ENCODE measurements at regions not wholly inside any gene's neighbourhood (a gene's known extent, or its start where the extent isn't known, plus 50 kb on each side); places are given as distances from the start of the nearest gene placed in this dataset.

DNA sequence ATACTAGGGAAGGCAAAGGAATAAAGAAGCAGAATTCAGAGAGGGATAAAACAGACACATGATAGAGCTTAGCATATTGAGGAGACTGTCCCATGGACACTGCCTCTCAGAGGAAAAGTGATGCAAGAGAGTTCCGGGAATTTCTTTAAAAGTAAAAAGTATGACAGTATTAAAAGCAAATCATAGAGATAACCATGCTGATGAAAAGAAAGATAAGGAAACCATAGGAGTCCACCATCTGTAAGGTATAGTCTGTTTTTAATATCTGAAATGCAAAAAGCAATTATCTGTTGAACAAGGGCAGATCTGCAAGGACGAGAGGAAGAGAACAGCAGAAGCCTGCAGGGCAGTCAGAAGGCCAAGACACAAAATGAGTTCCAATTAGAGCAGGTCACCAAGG lies 495.9 kb upstream of the GOLIM4 start:
- Histone ChIP-seq H3K79me2 (ENCODE audit: insufficient read depth) (no peaks in the 10 kb centered on the region), H2AFZ (ENCODE audit: low read depth) (no peak overlapping the region), H3K9me3 (no peaks in the 10 kb centered on the region), H3K4me3 (ENCODE audit: low read depth in 2 of 2, low read length in 1 of 2) (no peak overlapping the region), H3K27me3 (ENCODE audit: insufficient read depth) (no peaks in the 10 kb centered on the region), H3K36me3 (replicated peaks in 1 of 2; ENCODE audit: control insufficient read depth in 1 of 2, insufficient read depth in 2 of 2, low read length in 1 of 2) (no peaks in the 10 kb centered on the region), H4K20me1 (ENCODE audit: insufficient read depth) (no peaks in the 10 kb centered on the region), H3K4me1 (ENCODE audit: control insufficient read depth in 1 of 2, insufficient read depth in 2 of 2, low read depth in 1 of 2, low read length in 1 of 2) (peaks cover 0 to 3% of the 10 kb centered on the region in 2 experiments; a peak in 2 of 4 replicates), H3K9ac (no peak overlapping the region), H3K9me2 (no peaks in the 10 kb centered on the region), H3K4me2 (no peak overlapping the region), H3F3A (replicated peaks; ENCODE audit: insufficient read depth) (no peaks in the 10 kb centered on the region), H3K27ac (ENCODE audit: low read depth in 2 of 2, low read length in 1 of 2) (peak overlapping the region in 1 of 2 experiments; percentile 60; a peak in 2 of 4 replicates)
- TF ChIP-seq RCOR1 (IDR thresholded peaks at IDR 0.05; ENCODE audit: low read length) (peak; percentile 47; the same call in 1 of the 2 replicates), FOSL2 (IDR thresholded peaks at IDR 0.05; ENCODE audit: borderline replicate concordance, low read depth) (no peak), MXI1 (IDR thresholded peaks at IDR 0.05; ENCODE audit: low read depth, low read length) (peak; percentile 31; the same call in 1 of the 2 replicates), EP300 (IDR thresholded peaks at IDR 0.05; ENCODE audit: borderline replicate concordance in 1 of 2, low read depth in 1 of 2, low read length in 1 of 2) (peak in 1 of 2 experiments; percentile 58; a peak in 1 of 4 replicates), CHD2 (IDR thresholded peaks at IDR 0.05; ENCODE audit: low read length, partially characterized antibody) (peak; percentile 32)
- TF ChIP-seq, protein P1, sequence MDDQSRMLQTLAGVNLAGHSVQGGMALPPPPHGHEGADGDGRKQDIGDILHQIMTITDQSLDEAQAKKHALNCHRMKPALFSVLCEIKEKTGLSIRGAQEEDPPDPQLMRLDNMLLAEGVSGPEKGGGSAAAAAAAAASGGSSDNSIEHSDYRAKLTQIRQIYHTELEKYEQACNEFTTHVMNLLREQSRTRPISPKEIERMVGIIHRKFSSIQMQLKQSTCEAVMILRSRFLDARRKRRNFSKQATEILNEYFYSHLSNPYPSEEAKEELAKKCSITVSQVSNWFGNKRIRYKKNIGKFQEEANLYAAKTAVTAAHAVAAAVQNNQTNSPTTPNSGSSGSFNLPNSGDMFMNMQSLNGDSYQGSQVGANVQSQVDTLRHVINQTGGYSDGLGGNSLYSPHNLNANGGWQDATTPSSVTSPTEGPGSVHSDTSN (IDR thresholded peaks at IDR 0.05), result no peak
- no peak for DNase-seq
- CTCF ChIA-PET, result no interaction called here
- POLR2A ChIA-PET, result no interaction called here
- WGBS (ENCODE audit: low lambda C conversion rate), result 13% methylated on average over 2 of the region's 2 CpGs

DNA sequence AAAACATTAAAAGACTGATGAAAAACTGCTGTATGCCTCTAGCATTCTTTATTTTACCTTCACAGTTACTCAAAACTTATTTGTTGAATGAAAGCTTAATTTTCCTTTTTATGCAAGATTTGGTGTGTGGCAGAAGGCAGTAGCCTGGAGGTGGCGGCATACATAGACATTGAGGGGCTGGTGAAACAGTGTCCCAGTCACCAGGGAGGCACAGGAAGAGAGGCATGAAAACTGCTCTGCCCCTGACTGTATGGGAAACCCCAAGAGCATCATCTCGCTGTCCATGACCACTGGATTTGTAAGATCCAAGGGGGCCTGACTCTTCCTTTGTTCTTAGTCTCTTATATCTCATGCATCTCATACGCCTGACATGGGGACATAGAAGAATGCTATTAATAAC lies 493.7 kb upstream of the GOLIM4 start:
- Histone ChIP-seq H3K9me2 (no peaks in the 10 kb centered on the region), H2AFZ (ENCODE audit: low read depth) (no peak overlapping the region), H3K9ac (no peak overlapping the region), H4K20me1 (ENCODE audit: insufficient read depth) (no peaks in the 10 kb centered on the region), H3F3A (replicated peaks; ENCODE audit: insufficient read depth) (no peaks in the 10 kb centered on the region), H3K27ac (ENCODE audit: low read depth in 2 of 2, low read length in 1 of 2) (no peak overlapping the region), H3K4me2 (no peak overlapping the region), H3K4me3 (ENCODE audit: low read depth in 2 of 2, low read length in 1 of 2) (no peak overlapping the region), H3K4me1 (ENCODE audit: control insufficient read depth in 1 of 2, insufficient read depth in 2 of 2, low read depth in 1 of 2, low read length in 1 of 2) (peaks cover 0 to 3% of the 10 kb centered on the region in 2 experiments; a peak in 2 of 4 replicates), H3K9me3 (no peaks in the 10 kb centered on the region), H3K27me3 (ENCODE audit: insufficient read depth) (no peaks in the 10 kb centered on the region), H3K79me2 (ENCODE audit: insufficient read depth) (no peaks in the 10 kb centered on the region), H3K36me3 (replicated peaks in 1 of 2; ENCODE audit: control insufficient read depth in 1 of 2, insufficient read depth in 2 of 2, low read length in 1 of 2) (no peaks in the 10 kb centered on the region)
- ChIA-PET CTCF (interaction anchor here (0.5 to 1.4 kb wide), 5 partner anchors 31 to 1080 kb away, joined by 3 to 4 read pairs (median 3); no protein-coding TSS in a partner anchor), POLR2A (no interaction called here)
- no peak for DNase-seq
- WGBS (ENCODE audit: low lambda C conversion rate), result 65% methylated on average over 3 of the region's 3 CpGs
- TF ChIP-seq MEF2A (IDR thresholded peaks at IDR 0.05; ENCODE audit: borderline replicate concordance, low read depth), result no peak
- no peak for TF ChIP-seq TCF12 (IDR thresholded peaks at IDR 0.05)
- no peak for TF ChIP-seq CHD2 (IDR thresholded peaks at IDR 0.05; ENCODE audit: low read length, partially characterized antibody)
- TF ChIP-seq FOSL2 (IDR thresholded peaks at IDR 0.05; ENCODE audit: borderline replicate concordance, low read depth), result no peak
- no peak for TF ChIP-seq NFIC (IDR thresholded peaks at IDR 0.05; ENCODE audit: borderline replicate concordance)
- no peak for TF ChIP-seq TEAD4 (IDR thresholded peaks at IDR 0.05; ENCODE audit: borderline replicate concordance, insufficient read depth)

DNA sequence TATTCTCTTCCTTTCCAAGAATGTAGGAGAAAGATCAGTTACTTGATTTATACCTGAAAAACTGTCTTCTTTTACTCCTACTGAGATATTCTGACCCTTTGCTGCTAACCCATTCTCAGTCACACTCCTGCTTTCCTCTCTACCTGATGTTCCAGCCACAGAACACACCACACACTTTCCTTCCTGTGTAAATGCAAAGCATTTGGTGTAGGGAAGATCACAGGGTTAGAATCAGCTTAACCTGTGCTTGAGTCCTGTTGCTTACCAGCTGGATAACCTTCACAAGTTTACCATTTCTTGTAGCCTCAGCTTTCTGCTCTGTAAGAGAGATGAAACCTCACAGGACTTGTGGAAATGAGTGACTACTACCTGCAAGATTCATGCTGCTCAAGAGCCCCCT lies 489.8 kb upstream of the GOLIM4 start:
- ChIA-PET POLR2A (no interaction called here), CTCF (interaction anchor here (1.2 kb wide), 1 partner anchor 10 kb away, joined by 3 read pairs; no protein-coding TSS in a partner anchor)
- Histone ChIP-seq H3K9me3 (no peaks in the 10 kb centered on the region; the same call in 1 of the 2 replicates), H3K36me3 (replicated peaks in 1 of 2; ENCODE audit: control insufficient read depth in 1 of 2, insufficient read depth in 2 of 2, low read length in 1 of 2) (no peaks in the 10 kb centered on the region), H3K79me2 (ENCODE audit: insufficient read depth) (no peaks in the 10 kb centered on the region), H3K4me2 (no peak overlapping the region), H3F3A (replicated peaks; ENCODE audit: insufficient read depth) (no peaks in the 10 kb centered on the region), H4K20me1 (ENCODE audit: insufficient read depth) (no peaks in the 10 kb centered on the region), H3K9me2 (no peaks in the 10 kb centered on the region), H3K4me1 (ENCODE audit: control insufficient read depth in 1 of 2, insufficient read depth in 2 of 2, low read depth in 1 of 2, low read length in 1 of 2) (no peaks in the 10 kb centered on the region; a peak in 1 of 4 replicates), H3K4me3 (ENCODE audit: low read depth in 2 of 2, low read length in 1 of 2) (no peak overlapping the region), H3K27ac (ENCODE audit: low read depth in 2 of 2, low read length in 1 of 2) (no peak overlapping the region), H2AFZ (ENCODE audit: low read depth) (no peak overlapping the region), H3K27me3 (ENCODE audit: insufficient read depth) (no peaks in the 10 kb centered on the region), H3K9ac (no peak overlapping the region)
- DNase-seq, result no peak
- TF ChIP-seq GABPA (IDR thresholded peaks at IDR 0.05; ENCODE audit: low read depth), result no peak
- no peak for TF ChIP-seq YY1 (IDR thresholded peaks at IDR 0.05; ENCODE audit: low read depth)
- TF ChIP-seq, protein P2, sequence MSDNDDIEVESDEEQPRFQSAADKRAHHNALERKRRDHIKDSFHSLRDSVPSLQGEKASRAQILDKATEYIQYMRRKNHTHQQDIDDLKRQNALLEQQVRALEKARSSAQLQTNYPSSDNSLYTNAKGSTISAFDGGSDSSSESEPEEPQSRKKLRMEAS (IDR thresholded peaks at IDR 0.05; ENCODE audit: low read depth), result no peak
- TF ChIP-seq MEF2A (IDR thresholded peaks at IDR 0.05; ENCODE audit: borderline replicate concordance, low read depth), result no peak
- no peak for TF ChIP-seq RFX5 (IDR thresholded peaks at IDR 0.05; ENCODE audit: low read length)
- no peak for TF ChIP-seq RAD21 (IDR thresholded peaks at IDR 0.05; ENCODE audit: low read length)
- TF ChIP-seq, protein P3, sequence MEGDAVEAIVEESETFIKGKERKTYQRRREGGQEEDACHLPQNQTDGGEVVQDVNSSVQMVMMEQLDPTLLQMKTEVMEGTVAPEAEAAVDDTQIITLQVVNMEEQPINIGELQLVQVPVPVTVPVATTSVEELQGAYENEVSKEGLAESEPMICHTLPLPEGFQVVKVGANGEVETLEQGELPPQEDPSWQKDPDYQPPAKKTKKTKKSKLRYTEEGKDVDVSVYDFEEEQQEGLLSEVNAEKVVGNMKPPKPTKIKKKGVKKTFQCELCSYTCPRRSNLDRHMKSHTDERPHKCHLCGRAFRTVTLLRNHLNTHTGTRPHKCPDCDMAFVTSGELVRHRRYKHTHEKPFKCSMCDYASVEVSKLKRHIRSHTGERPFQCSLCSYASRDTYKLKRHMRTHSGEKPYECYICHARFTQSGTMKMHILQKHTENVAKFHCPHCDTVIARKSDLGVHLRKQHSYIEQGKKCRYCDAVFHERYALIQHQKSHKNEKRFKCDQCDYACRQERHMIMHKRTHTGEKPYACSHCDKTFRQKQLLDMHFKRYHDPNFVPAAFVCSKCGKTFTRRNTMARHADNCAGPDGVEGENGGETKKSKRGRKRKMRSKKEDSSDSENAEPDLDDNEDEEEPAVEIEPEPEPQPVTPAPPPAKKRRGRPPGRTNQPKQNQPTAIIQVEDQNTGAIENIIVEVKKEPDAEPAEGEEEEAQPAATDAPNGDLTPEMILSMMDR (IDR thresholded peaks at IDR 0.05), result no peak
- TF ChIP-seq EZH2phosphoT487 (IDR thresholded peaks at IDR 0.05; ENCODE audit: borderline replicate concordance, low read depth), result no peak
- TF ChIP-seq RXRA (IDR thresholded peaks at IDR 0.05; ENCODE audit: borderline replicate concordance, low read depth), result no peak
- TF ChIP-seq SMC3 (IDR thresholded peaks at IDR 0.05; ENCODE audit: low read depth, low read length), result no peak
- no peak for TF ChIP-seq MXI1 (IDR thresholded peaks at IDR 0.05; ENCODE audit: low read depth, low read length)

Measured in SK-N-SH (cell line).